ENCODE measurements at regions not wholly inside any gene's neighbourhood (a gene's known extent, or its start where the extent isn't known, plus 50 kb on each side); places are given as distances from the start of the nearest gene placed in this dataset.

- DNase-seq: no peak
Measured at GRCh38 chr7:106165337-106165736, 53.2 kb upstream of the SYPL1 start.

- DNase-seq: no peak
Measured at GRCh38 chr7:106163257-106163656, 51.1 kb upstream of the SYPL1 start.
